ENCODE measurements at regions not wholly inside any gene's neighbourhood (a gene's known extent, or its start where the extent isn't known, plus 50 kb on each side); places are given as distances from the start of the nearest gene placed in this dataset.

DNA sequence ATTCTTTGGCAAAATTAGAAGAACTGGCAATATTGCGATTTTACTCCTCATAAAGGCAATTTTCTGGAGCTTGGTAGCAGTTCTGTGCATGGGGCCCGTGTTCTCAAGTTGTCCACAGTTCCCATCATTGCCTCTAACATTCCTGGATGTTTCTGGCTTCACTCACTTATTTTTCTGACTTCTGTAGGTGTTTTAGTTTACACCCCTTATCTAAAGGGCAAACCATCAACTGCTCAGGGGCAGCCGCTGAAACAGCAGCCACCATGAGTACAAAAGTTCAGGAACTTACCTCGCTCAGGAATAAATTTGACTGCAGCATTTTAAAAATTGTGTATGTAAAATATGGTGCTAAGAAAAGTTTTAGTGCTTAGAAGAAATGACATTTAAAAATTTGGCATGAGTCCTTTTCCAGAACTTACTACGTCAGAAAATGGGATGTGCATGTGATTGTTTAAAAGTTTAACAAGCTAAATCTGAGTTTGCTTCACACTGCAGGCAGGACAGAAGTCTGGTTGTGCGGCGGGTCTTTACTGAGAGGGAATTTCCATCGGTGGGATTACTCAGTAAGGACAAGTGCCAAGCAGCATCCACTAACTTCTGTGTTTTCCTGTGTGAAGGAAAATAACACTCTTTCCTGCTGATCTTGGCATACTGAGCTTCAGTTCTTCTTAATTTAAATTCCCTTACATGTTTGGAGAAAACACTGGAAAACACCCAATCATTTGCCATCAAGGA lies 261.7 kb downstream of the MAT2B start:
- TF ChIP-seq, protein P1, sequence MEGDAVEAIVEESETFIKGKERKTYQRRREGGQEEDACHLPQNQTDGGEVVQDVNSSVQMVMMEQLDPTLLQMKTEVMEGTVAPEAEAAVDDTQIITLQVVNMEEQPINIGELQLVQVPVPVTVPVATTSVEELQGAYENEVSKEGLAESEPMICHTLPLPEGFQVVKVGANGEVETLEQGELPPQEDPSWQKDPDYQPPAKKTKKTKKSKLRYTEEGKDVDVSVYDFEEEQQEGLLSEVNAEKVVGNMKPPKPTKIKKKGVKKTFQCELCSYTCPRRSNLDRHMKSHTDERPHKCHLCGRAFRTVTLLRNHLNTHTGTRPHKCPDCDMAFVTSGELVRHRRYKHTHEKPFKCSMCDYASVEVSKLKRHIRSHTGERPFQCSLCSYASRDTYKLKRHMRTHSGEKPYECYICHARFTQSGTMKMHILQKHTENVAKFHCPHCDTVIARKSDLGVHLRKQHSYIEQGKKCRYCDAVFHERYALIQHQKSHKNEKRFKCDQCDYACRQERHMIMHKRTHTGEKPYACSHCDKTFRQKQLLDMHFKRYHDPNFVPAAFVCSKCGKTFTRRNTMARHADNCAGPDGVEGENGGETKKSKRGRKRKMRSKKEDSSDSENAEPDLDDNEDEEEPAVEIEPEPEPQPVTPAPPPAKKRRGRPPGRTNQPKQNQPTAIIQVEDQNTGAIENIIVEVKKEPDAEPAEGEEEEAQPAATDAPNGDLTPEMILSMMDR (IDR thresholded peaks at IDR 0.05; ENCODE audit: low read depth, low read length): no peak
- TF ChIP-seq POLR2A (IDR thresholded peaks at IDR 0.05; ENCODE audit: extremely low read depth, insufficient read length): no peak
- TF ChIP-seq MYC (IDR thresholded peaks at IDR 0.05; ENCODE audit: low read depth, low read length): no peak
- TF ChIP-seq, protein P2, sequence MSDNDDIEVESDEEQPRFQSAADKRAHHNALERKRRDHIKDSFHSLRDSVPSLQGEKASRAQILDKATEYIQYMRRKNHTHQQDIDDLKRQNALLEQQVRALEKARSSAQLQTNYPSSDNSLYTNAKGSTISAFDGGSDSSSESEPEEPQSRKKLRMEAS (IDR thresholded peaks at IDR 0.05; ENCODE audit: low read depth, low read length): no peak

Measured in NB4 (cell line).